Mesendoderm (in vitro differentiated cells): ENCODE measurements at regions not wholly inside any gene's neighbourhood (a gene's known extent, or its start where the extent isn't known, plus 50 kb on each side); places are given as distances from the start of the nearest gene placed in this dataset.

Experiments
- DNase-seq: peaks from one replicate; pipeline ENCODE4 v3.0.0; 2013
- H2AK5ac ChIP-seq: 2 replicates; pipeline ENCODE4 v1.6.1; 2013; ENCODE audit warnings: low read length, inconsistent platforms
- H2BK120ac ChIP-seq: 2 replicates; pipeline ENCODE4 v1.6.1; 2013; ENCODE audit warnings: low read depth, mild to moderate bottlenecking, low read length, moderate library complexity, mixed read lengths
- H2BK15ac ChIP-seq: replicated peaks from 2 replicates; pipeline ENCODE4 v1.6.1; 2013; ENCODE audit warnings: low read depth, mild to moderate bottlenecking, moderate library complexity
- H2BK5ac ChIP-seq: 2 replicates; pipeline ENCODE4 v1.6.1; 2013; ENCODE audit warnings: low read length, inconsistent platforms
- H3K18ac ChIP-seq: 2 replicates; pipeline ENCODE4 v1.6.1; 2013; ENCODE audit warnings: mild to moderate bottlenecking, low read length, mixed read lengths
- H3K23ac ChIP-seq: one replicate; pipeline ENCODE4 v1.6.1; 2013; ENCODE audit warnings: low read length
- H3K27ac ChIP-seq: 2 replicates; pipeline ENCODE4 v1.5.1; 2013; ENCODE audit warnings: low read depth, mild to moderate bottlenecking, inconsistent platforms, low read length, moderate library complexity
- H3K27me3 ChIP-seq: 2 replicates; pipeline ENCODE4 v1.6.1; 2013; ENCODE audit warnings: low read length, control low read depth, mild to moderate bottlenecking, inconsistent platforms; ENCODE audit not compliant: insufficient read depth, poor library complexity
- H3K36me3 ChIP-seq: 2 replicates; pipeline ENCODE4 v1.6.1; 2013; ENCODE audit warnings: low read length, inconsistent platforms; ENCODE audit not compliant: control insufficient read depth, insufficient read depth
- H3K4ac ChIP-seq: one replicate; pipeline ENCODE4 v1.6.1; 2013; ENCODE audit warnings: low read depth, mild to moderate bottlenecking, low read length, moderate library complexity
- H3K4me1 ChIP-seq: 2 replicates; pipeline ENCODE4 v1.6.1; 2013; ENCODE audit warnings: low read depth, low read length, inconsistent platforms; ENCODE audit not compliant: control insufficient read depth
- H3K4me2 ChIP-seq: 2 replicates; pipeline ENCODE4 v1.6.1; 2013; ENCODE audit warnings: low read length
- H3K4me3 ChIP-seq: 2 replicates; pipeline ENCODE4 v1.5.1; 2013; ENCODE audit warnings: mild to moderate bottlenecking, low read length
- H3K56ac ChIP-seq: one replicate; pipeline ENCODE4 v1.6.1; 2013; ENCODE audit warnings: low read length
- H3K79me1 ChIP-seq: 2 replicates; pipeline ENCODE4 v1.6.1; 2013; ENCODE audit warnings: low read length, inconsistent platforms
- H3K79me2 ChIP-seq: 2 replicates; pipeline ENCODE4 v1.6.1; 2013; ENCODE audit warnings: mild to moderate bottlenecking, low read length; ENCODE audit not compliant: control insufficient read depth, insufficient read depth
- H3K9ac ChIP-seq: 2 replicates; pipeline ENCODE4 v1.6.1; 2013; ENCODE audit warnings: low read length, inconsistent platforms
- H4K5ac ChIP-seq: one replicate; pipeline ENCODE4 v1.6.1; 2013; ENCODE audit warnings: low read length
- H4K8ac ChIP-seq: one replicate; pipeline ENCODE4 v1.6.1; 2013; ENCODE audit warnings: low read depth, mild to moderate bottlenecking, control low read depth, low read length, moderate library complexity
- WGBS: extraction: QIAGEN DNeasy Blood & Tissue Kit; methylation state at CpG from one replicate; pipeline ENCODE4 v1.1.7; 2013; ENCODE audit warnings: low lambda C conversion rate, missing lambda C conversion rate; ENCODE audit not compliant: insufficient coverage; ENCODE audit errors: extremely low coverage; 5-methylcytosine and 5-hydroxymethylcytosine counted together

DNA sequence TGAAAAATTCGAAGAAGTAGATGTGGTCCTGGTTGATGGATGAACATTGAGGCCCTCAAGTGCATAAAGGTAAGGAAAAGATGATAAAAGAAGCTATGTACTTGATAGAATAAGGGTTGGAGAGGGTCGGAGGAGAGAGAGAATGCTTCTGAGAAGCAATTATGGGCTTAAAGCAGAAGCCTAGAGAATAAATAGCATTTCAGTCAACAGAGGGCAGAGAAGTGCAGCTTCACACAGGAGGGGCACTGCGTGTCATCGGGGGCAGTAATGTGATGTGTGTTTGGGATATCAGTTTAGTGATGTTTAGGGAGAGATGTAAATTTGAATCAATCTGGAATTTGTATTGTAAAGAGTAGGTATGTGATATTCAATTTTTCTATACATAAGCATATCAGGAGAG, 334.5 kb downstream of the PIK3C3 start:
- no peak overlapping the region for H2BK15ac ChIP-seq
- no peak overlapping the region for H4K8ac ChIP-seq
- H3K4ac ChIP-seq = no peak overlapping the region
- peak; percentile 23 for DNase-seq
- no peak overlapping the region for H3K4me2 ChIP-seq
- H3K56ac ChIP-seq = no peak overlapping the region
- no peak overlapping the region for H3K18ac ChIP-seq
- H3K23ac ChIP-seq = no peak overlapping the region
- WGBS = no CpG with 5 or more reads among the region's 4 CpGs
- H3K4me1 ChIP-seq = peaks cover 2% of the 10 kb centered on the region
- H2BK5ac ChIP-seq = no peak overlapping the region
- H3K4me3 ChIP-seq = no peak overlapping the region
- H3K79me1 ChIP-seq = no peaks in the 10 kb centered on the region
- no peaks in the 10 kb centered on the region for H3K36me3 ChIP-seq
- no peak overlapping the region for H2BK120ac ChIP-seq
- no peak overlapping the region for H3K9ac ChIP-seq
- no peaks in the 10 kb centered on the region for H3K27me3 ChIP-seq
- H4K5ac ChIP-seq = no peak overlapping the region
- H2AK5ac ChIP-seq = no peak overlapping the region
- H3K27ac ChIP-seq = no peak overlapping the region
- no peaks in the 10 kb centered on the region for H3K79me2 ChIP-seq

DNA sequence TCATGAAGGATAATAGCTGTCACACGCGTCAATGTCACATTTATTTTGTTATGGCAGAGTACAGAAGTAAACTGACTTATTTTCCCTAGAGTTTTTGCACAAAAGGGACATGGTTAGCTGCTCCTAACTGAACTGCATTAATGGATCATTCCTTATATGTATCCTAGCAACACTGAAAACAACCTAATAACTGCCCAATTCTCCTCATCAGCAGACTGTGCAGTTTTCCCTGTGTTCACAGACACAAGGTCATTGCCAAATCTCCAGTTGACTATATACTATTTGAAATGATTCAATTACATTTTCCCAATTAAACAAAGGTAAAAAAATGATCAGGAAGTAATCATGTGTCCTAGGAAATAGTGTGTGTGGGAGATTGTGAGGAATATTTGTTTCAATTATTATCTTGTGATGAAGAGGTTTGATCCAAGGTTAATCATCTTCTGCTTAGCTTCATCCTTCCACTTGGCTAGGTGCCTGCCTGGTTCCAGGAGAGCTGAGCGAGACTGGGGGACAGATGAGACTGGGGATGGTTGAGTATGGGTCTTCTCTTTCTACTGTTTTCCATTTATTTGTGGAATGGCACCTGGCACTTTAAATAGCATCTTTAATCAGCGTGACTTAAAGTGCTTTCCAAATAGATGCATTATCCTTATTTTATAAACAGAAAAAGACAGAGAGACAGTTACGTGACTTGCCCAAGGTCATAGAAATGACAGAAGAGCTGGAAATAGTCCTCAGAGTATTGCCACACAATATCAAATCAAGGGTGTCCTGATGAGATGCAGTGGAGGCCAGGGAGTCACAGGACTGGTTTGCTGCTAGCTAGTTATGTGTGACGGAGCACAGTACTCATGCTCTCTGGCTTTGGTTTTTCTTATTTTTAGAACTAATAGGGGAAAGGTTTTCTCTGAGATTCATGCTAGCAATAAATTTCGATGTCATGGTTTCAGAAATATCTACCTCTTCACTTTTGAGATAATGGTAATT, 335.6 kb downstream of the PIK3C3 start:
- H3K4ac ChIP-seq = no peak overlapping the region
- no CpG with 5 or more reads among the region's 7 CpGs for WGBS
- H3K27me3 ChIP-seq = no peaks in the 10 kb centered on the region
- H3K56ac ChIP-seq = no peak overlapping the region
- H3K4me1 ChIP-seq = peaks cover 2% of the 10 kb centered on the region
- no peak overlapping the region for H2AK5ac ChIP-seq
- H3K4me3 ChIP-seq = no peak overlapping the region
- no peak overlapping the region for H3K18ac ChIP-seq
- H2BK120ac ChIP-seq = no peak overlapping the region
- H3K23ac ChIP-seq = no peak overlapping the region
- H3K9ac ChIP-seq = no peak overlapping the region
- H3K27ac ChIP-seq = no peak overlapping the region
- DNase-seq = no peak
- H4K5ac ChIP-seq = no peak overlapping the region
- H2BK5ac ChIP-seq = no peak overlapping the region
- no peaks in the 10 kb centered on the region for H3K79me2 ChIP-seq
- H2BK15ac ChIP-seq = no peak overlapping the region
- no peak overlapping the region for H3K4me2 ChIP-seq
- H4K8ac ChIP-seq = no peak overlapping the region
- no peaks in the 10 kb centered on the region for H3K79me1 ChIP-seq
- no peaks in the 10 kb centered on the region for H3K36me3 ChIP-seq

DNA sequence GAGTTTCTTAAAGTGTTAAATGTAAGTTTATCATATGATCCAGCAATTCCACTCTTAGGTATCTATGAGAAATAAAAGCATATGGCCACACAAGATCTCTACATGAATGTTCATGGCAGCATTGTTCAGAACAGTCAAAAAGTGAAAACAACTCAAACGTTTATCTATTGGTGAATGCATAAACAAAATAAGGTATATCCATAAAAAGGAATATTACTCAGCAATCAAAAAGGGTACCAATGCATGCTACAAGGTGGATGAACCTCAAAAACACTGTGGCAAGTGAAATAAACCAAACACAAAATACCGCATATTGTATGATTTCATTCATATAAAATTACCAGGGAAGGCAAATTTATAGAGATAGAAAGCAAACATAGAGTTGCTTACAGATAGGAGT, 337.6 kb downstream of the PIK3C3 start:
- no peak overlapping the region for H2BK120ac ChIP-seq
- H3K4me3 ChIP-seq = no peak overlapping the region
- no peak for DNase-seq
- H3K18ac ChIP-seq = no peak overlapping the region
- no peak overlapping the region for H2BK15ac ChIP-seq
- no peak overlapping the region for H3K9ac ChIP-seq
- H3K79me1 ChIP-seq = no peaks in the 10 kb centered on the region
- no peak overlapping the region for H3K56ac ChIP-seq
- H2BK5ac ChIP-seq = no peak overlapping the region
- no peaks in the 10 kb centered on the region for H3K4me1 ChIP-seq
- no peak overlapping the region for H2AK5ac ChIP-seq
- H3K27me3 ChIP-seq = no peaks in the 10 kb centered on the region
- no peak overlapping the region for H3K4ac ChIP-seq
- no peaks in the 10 kb centered on the region for H3K79me2 ChIP-seq
- no peak overlapping the region for H3K4me2 ChIP-seq
- H4K5ac ChIP-seq = no peak overlapping the region
- H3K27ac ChIP-seq = no peak overlapping the region
- no peaks in the 10 kb centered on the region for H3K36me3 ChIP-seq
- WGBS = no CpG with 5 or more reads among the region's 2 CpGs
- H3K23ac ChIP-seq = no peak overlapping the region
- no peak overlapping the region for H4K8ac ChIP-seq

DNA sequence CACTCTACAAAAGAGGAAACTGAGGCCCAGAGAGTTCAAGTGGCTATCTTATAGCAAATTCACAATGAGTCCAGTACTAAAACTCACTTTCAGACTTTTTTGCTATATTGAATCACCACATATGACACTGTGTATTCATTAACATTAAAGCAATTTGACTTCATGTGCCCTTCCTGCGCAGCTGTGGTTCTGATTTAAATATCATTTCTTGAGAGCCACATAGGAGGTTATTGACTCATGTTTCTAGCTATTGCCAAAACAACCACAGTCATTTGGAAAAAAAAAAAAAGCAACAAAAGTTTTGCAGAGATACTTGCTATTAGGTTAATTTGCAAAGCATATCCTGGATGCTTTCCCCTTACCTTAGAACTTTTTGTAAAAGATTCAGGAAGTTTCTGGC, 341.2 kb downstream of the PIK3C3 start:
- Histone ChIP-seq H3K4me2 (no peak overlapping the region), H3K36me3 (no peaks in the 10 kb centered on the region), H2AK5ac (no peak overlapping the region), H3K4me1 (no peaks in the 10 kb centered on the region), H3K23ac (no peak overlapping the region), H3K4ac (no peak overlapping the region), H3K27ac (no peak overlapping the region), H2BK120ac (no peak overlapping the region), H3K56ac (no peak overlapping the region), H3K4me3 (no peak overlapping the region), H3K79me1 (no peaks in the 10 kb centered on the region), H3K18ac (no peak overlapping the region), H3K9ac (no peak overlapping the region), H4K5ac (no peak overlapping the region), H4K8ac (no peak overlapping the region), H2BK5ac (no peak overlapping the region), H3K79me2 (no peaks in the 10 kb centered on the region), H2BK15ac (no peak overlapping the region), H3K27me3 (no peaks in the 10 kb centered on the region)
- WGBS = no CpG with 5 or more reads among the region's 1 CpG
- DNase-seq = no peak

DNA sequence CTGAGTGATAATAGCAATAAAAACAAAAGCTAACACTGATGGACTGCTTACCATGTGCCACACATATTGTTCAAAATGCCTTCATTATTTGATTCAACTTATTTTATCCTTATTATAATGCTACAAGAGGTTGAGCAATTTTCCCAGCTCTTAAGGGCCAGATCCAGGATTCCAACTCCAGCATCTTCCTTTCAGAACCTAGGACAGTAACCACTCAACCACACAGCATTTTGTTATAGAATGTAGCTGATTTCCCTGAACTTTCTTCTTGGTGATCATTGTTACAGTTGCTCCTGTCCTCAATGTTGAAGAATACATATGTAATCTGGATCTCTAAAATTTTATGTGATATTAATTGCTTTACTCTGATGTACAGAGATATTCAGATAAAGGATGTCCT, 341.7 kb downstream of the PIK3C3 start:
- Histone ChIP-seq H3K9ac (no peak overlapping the region), H3K23ac (no peak overlapping the region), H2AK5ac (no peak overlapping the region), H3K4me1 (no peaks in the 10 kb centered on the region), H4K8ac (no peak overlapping the region), H2BK120ac (no peak overlapping the region), H3K79me2 (no peaks in the 10 kb centered on the region), H3K4me2 (no peak overlapping the region), H3K27me3 (no peaks in the 10 kb centered on the region), H3K4me3 (no peak overlapping the region), H2BK5ac (no peak overlapping the region), H3K27ac (no peak overlapping the region), H3K4ac (no peak overlapping the region), H4K5ac (no peak overlapping the region), H3K36me3 (no peaks in the 10 kb centered on the region), H3K56ac (no peak overlapping the region), H3K18ac (no peak overlapping the region), H3K79me1 (no peaks in the 10 kb centered on the region), H2BK15ac (no peak overlapping the region)
- DNase-seq = no peak
